K562 (cell line): ENCODE measurements at regions not wholly inside any gene's neighbourhood (a gene's known extent, or its start where the extent isn't known, plus 50 kb on each side); places are given as distances from the start of the nearest gene placed in this dataset.

Source experiments
- SPI1 ChIP-seq: IDR thresholded peaks from 2 replicates; pipeline ENCODE4 v1.6.1; 2011; ENCODE audit warnings: low read depth, low read length, control low read depth, borderline replicate concordance
- SRSF3 ChIP-seq: fragments of 200-400 bp; formaldehyde crosslinking; IDR thresholded peaks from 2 replicates; pipeline ENCODE4 v1.6.1; 2016; ENCODE audit warnings: mild to moderate bottlenecking, low read length, moderate library complexity; ENCODE audit not compliant: insufficient read depth
- ZNF197 ChIP-seq: fragments of 200-800 bp; sonication (Bioruptor generic); IDR thresholded peaks from 2 replicates; pipeline ENCODE4 v1.6.1; 2016; ENCODE audit warnings: low read depth, missing genetic modification characterization, missing compliant biosample characterization
- TF ChIP-seq, protein P1 (sequence below): IDR thresholded peaks from 2 replicates; pipeline ENCODE4 v1.6.1; 2011; ENCODE audit not compliant: insufficient read length; ENCODE audit errors: extremely low read depth

DNA sequence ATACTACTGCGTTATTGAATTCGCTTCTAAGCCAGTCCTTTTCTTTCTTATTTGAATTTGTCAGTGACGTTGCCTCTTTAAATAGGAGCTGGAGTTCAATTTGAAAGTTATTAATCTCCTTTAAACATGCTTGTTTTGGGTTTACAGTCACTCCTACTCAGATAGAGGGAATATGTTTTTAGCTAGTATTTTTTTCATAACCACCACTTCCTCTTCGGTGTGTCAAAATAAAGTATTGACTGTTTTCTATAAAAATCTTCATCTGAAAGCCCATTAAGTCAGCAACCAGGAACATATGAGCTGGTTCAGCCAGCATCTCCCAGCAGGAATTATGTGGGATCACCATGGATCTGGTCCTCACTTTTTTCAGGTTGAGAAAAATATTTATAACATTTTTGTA, 772.9 kb downstream of the DIPK2A start:
- TF ChIP-seq SPI1: no peak
- no peak for TF ChIP-seq SRSF3
- TF ChIP-seq, protein P1, sequence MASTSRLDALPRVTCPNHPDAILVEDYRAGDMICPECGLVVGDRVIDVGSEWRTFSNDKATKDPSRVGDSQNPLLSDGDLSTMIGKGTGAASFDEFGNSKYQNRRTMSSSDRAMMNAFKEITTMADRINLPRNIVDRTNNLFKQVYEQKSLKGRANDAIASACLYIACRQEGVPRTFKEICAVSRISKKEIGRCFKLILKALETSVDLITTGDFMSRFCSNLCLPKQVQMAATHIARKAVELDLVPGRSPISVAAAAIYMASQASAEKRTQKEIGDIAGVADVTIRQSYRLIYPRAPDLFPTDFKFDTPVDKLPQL: no peak
- no peak for TF ChIP-seq ZNF197 (CRISPR knock-in tag)
